DOHH2 (cell line): ENCODE measurements at regions not wholly inside any gene's neighbourhood (a gene's known extent, or its start where the extent isn't known, plus 50 kb on each side); places are given as distances from the start of the nearest gene placed in this dataset.

Source experiments
- CTCF ChIP-seq: fragments of 200-600 bp; sonication (generic); IDR thresholded peaks from one replicate; pipeline ENCODE4 v1.5.1; 2014; ENCODE audit warnings: antibody characterized with exemption, mild to moderate bottlenecking, low read depth, low read length; ENCODE audit not compliant: poor library complexity, severe bottlenecking
- EZH2phosphoT487 ChIP-seq: fragments of 200-600 bp; sonication (generic); IDR thresholded peaks from 2 replicates; pipeline ENCODE4 v1.6.1; 2017; ENCODE audit warnings: borderline replicate concordance, mild to moderate bottlenecking, antibody characterized with exemption, low read length, moderate library complexity, mixed read lengths

GRCh38 chr11:109130910-109131309 lies 291.1 kb upstream of the C11orf87 start:
- TF ChIP-seq CTCF (no peak), EZH2phosphoT487 (no peak)
